ENCODE measurements at regions not wholly inside any gene's neighbourhood (a gene's known extent, or its start where the extent isn't known, plus 50 kb on each side); places are given as distances from the start of the nearest gene placed in this dataset.

GRCh38 chr1:87179076-87179810 lies 149.4 kb upstream of the LMO4 start:
- no peak for TF ChIP-seq CTCF (conservative IDR thresholded peaks at IDR 0.05; ENCODE audit: low read depth in 2 of 2)
- no peak for TF ChIP-seq EZH2 (IDR thresholded peaks at IDR 0.05; ENCODE audit: low read depth, unreplicated experiment)
- TF ChIP-seq POLR2AphosphoS5 (IDR thresholded peaks at IDR 0.05; ENCODE audit: low read depth) = no peak
- no peak for TF ChIP-seq JUNB (IDR thresholded peaks at IDR 0.05; ENCODE audit: unreplicated experiment)
- TF ChIP-seq EZH2phosphoT487 (IDR thresholded peaks at IDR 0.05; ENCODE audit: unreplicated experiment) = no peak
- TF ChIP-seq, protein P1, sequence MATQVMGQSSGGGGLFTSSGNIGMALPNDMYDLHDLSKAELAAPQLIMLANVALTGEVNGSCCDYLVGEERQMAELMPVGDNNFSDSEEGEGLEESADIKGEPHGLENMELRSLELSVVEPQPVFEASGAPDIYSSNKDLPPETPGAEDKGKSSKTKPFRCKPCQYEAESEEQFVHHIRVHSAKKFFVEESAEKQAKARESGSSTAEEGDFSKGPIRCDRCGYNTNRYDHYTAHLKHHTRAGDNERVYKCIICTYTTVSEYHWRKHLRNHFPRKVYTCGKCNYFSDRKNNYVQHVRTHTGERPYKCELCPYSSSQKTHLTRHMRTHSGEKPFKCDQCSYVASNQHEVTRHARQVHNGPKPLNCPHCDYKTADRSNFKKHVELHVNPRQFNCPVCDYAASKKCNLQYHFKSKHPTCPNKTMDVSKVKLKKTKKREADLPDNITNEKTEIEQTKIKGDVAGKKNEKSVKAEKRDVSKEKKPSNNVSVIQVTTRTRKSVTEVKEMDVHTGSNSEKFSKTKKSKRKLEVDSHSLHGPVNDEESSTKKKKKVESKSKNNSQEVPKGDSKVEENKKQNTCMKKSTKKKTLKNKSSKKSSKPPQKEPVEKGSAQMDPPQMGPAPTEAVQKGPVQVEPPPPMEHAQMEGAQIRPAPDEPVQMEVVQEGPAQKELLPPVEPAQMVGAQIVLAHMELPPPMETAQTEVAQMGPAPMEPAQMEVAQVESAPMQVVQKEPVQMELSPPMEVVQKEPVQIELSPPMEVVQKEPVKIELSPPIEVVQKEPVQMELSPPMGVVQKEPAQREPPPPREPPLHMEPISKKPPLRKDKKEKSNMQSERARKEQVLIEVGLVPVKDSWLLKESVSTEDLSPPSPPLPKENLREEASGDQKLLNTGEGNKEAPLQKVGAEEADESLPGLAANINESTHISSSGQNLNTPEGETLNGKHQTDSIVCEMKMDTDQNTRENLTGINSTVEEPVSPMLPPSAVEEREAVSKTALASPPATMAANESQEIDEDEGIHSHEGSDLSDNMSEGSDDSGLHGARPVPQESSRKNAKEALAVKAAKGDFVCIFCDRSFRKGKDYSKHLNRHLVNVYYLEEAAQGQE (IDR thresholded peaks at IDR 0.05; ENCODE audit: unreplicated experiment) = no peak
- TF ChIP-seq CREB1 (CRISPR knock-in tag; IDR thresholded peaks at IDR 0.05; ENCODE audit: low read depth) = no peak

Data from GM23338 (cell line).